SK-N-SH treated with all-trans-retinoic acid at 6 μM for 48 hours (cell line): ENCODE measurements at regions not wholly inside any gene's neighbourhood (a gene's known extent, or its start where the extent isn't known, plus 50 kb on each side); places are given as distances from the start of the nearest gene placed in this dataset.

Experiments used
- ARNTL ChIP-seq: fragments of 450-650 bp; formaldehyde crosslinking; IDR thresholded peaks from 2 replicates; pipeline ENCODE4 v1.5.0; 2020; ENCODE audit warnings: low read depth, mild to moderate bottlenecking, moderate library complexity, borderline replicate concordance
- GLIS3 ChIP-seq: fragments of 250-450 bp; sonication (Bioruptor Pico); IDR thresholded peaks from 2 replicates; pipeline ENCODE4 v1.5.0; 2020; ENCODE audit warnings: mild to moderate bottlenecking, moderate library complexity
- OSR1 ChIP-seq: fragments of 250-450 bp; sonication (Bioruptor Pico); IDR thresholded peaks from 2 replicates; pipeline ENCODE4 v1.8.0; 2022; ENCODE audit warnings: moderate library complexity, mild to moderate bottlenecking, inconsistent platforms
- PPARA ChIP-seq: fragments of 250-450 bp; sonication (Bioruptor Pico); IDR thresholded peaks from 2 replicates; pipeline ENCODE4 v1.5.0; 2020; ENCODE audit warnings: mild to moderate bottlenecking, borderline replicate concordance
- RARB ChIP-seq: fragments of 250-450 bp; sonication (Bioruptor Pico); IDR thresholded peaks from 2 replicates; pipeline ENCODE4 v1.8.0; 2021; ENCODE audit warnings: mild to moderate bottlenecking, moderate library complexity
- SNAI2 ChIP-seq: fragments of 250-450 bp; sonication (Bioruptor Pico); IDR thresholded peaks from 2 replicates; pipeline ENCODE4 v1.5.0; 2020; ENCODE audit warnings: mild to moderate bottlenecking, moderate library complexity
- TOX ChIP-seq: fragments of 250-450 bp; sonication (Bioruptor Pico); IDR thresholded peaks from 2 replicates; pipeline ENCODE4 v1.8.0; 2021; ENCODE audit warnings: mild to moderate bottlenecking, moderate library complexity, borderline replicate concordance
- ZC3H10 ChIP-seq: fragments of 250-450 bp; sonication (Bioruptor Pico); IDR thresholded peaks from 2 replicates; pipeline ENCODE4 v1.5.1; 2021; ENCODE audit warnings: mild to moderate bottlenecking, moderate library complexity
- ZFP3 ChIP-seq: fragments of 250-450 bp; sonication (Bioruptor Pico); IDR thresholded peaks from 2 replicates; pipeline ENCODE4 v1.5.0; 2020; ENCODE audit warnings: mild to moderate bottlenecking, moderate library complexity
- ZFP30 ChIP-seq: fragments of 450-650 bp; formaldehyde crosslinking; IDR thresholded peaks from 2 replicates; pipeline ENCODE4 v1.5.0; 2022; ENCODE audit warnings: mild to moderate bottlenecking, moderate library complexity
- ZNF8 ChIP-seq: fragments of 450-650 bp; formaldehyde crosslinking; IDR thresholded peaks from 2 replicates; pipeline ENCODE4 v1.5.0; 2020; ENCODE audit warnings: mild to moderate bottlenecking, moderate library complexity
- TF ChIP-seq, protein P1 (sequence below): fragments of 250-450 bp; sonication (Bioruptor Pico); IDR thresholded peaks from 2 replicates; pipeline ENCODE4 v1.5.0; 2020; ENCODE audit warnings: mild to moderate bottlenecking, moderate library complexity
- TF ChIP-seq, protein P2 (sequence below): fragments of 250-450 bp; sonication (Bioruptor Pico); IDR thresholded peaks from 2 replicates; pipeline ENCODE4 v1.8.0; 2020; ENCODE audit warnings: mild to moderate bottlenecking, moderate library complexity, borderline replicate concordance
- TF ChIP-seq, protein P3 (sequence below): fragments of 250-450 bp; sonication (Bioruptor Pico); IDR thresholded peaks from 2 replicates; pipeline ENCODE4 v1.5.1; 2021; ENCODE audit warnings: mild to moderate bottlenecking, moderate library complexity

DNA sequence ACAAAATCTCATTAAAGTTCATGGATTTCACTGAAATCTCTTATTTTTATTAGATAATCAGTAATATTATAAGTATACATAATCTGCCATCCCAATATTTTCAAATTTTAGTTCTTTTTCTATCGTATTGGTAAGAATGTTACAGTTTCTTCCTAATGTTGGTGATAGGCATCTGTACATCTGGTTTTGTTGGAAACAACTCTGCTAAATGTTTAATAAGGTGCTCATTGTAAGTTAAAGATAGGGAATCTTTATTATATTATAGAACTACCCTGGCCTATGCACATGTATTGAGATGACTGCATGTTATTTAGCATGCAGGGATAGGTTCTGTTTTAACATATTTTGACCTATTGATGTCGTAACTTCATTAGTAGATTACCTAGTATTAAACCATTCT, 188.6 kb upstream of the PRPS1L1 start:
- TF ChIP-seq, protein P1, sequence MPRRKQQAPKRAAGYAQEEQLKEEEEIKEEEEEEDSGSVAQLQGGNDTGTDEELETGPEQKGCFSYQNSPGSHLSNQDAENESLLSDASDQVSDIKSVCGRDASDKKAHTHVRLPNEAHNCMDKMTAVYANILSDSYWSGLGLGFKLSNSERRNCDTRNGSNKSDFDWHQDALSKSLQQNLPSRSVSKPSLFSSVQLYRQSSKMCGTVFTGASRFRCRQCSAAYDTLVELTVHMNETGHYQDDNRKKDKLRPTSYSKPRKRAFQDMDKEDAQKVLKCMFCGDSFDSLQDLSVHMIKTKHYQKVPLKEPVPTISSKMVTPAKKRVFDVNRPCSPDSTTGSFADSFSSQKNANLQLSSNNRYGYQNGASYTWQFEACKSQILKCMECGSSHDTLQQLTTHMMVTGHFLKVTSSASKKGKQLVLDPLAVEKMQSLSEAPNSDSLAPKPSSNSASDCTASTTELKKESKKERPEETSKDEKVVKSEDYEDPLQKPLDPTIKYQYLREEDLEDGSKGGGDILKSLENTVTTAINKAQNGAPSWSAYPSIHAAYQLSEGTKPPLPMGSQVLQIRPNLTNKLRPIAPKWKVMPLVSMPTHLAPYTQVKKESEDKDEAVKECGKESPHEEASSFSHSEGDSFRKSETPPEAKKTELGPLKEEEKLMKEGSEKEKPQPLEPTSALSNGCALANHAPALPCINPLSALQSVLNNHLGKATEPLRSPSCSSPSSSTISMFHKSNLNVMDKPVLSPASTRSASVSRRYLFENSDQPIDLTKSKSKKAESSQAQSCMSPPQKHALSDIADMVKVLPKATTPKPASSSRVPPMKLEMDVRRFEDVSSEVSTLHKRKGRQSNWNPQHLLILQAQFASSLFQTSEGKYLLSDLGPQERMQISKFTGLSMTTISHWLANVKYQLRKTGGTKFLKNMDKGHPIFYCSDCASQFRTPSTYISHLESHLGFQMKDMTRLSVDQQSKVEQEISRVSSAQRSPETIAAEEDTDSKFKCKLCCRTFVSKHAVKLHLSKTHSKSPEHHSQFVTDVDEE (CRISPR knock-in tag), result peak; percentile 53; the same call in 1 of the 2 replicates
- TF ChIP-seq, protein P2, sequence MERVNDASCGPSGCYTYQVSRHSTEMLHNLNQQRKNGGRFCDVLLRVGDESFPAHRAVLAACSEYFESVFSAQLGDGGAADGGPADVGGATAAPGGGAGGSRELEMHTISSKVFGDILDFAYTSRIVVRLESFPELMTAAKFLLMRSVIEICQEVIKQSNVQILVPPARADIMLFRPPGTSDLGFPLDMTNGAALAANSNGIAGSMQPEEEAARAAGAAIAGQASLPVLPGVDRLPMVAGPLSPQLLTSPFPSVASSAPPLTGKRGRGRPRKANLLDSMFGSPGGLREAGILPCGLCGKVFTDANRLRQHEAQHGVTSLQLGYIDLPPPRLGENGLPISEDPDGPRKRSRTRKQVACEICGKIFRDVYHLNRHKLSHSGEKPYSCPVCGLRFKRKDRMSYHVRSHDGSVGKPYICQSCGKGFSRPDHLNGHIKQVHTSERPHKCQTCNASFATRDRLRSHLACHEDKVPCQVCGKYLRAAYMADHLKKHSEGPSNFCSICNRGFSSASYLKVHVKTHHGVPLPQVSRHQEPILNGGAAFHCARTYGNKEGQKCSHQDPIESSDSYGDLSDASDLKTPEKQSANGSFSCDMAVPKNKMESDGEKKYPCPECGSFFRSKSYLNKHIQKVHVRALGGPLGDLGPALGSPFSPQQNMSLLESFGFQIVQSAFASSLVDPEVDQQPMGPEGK (CRISPR knock-in tag), result no peak
- TF ChIP-seq GLIS3 (CRISPR knock-in tag) (no peak), OSR1 (CRISPR knock-in tag) (no peak), RARB (CRISPR knock-in tag) (no peak), ZFP30 (CRISPR knock-in tag) (no peak), SNAI2 (no peak), ARNTL (CRISPR knock-in tag) (no peak), ZFP3 (no peak), ZNF8 (no peak), PPARA (CRISPR knock-in tag) (no peak), TOX (no peak), ZC3H10 (CRISPR knock-in tag) (no peak)
- TF ChIP-seq, protein P3, sequence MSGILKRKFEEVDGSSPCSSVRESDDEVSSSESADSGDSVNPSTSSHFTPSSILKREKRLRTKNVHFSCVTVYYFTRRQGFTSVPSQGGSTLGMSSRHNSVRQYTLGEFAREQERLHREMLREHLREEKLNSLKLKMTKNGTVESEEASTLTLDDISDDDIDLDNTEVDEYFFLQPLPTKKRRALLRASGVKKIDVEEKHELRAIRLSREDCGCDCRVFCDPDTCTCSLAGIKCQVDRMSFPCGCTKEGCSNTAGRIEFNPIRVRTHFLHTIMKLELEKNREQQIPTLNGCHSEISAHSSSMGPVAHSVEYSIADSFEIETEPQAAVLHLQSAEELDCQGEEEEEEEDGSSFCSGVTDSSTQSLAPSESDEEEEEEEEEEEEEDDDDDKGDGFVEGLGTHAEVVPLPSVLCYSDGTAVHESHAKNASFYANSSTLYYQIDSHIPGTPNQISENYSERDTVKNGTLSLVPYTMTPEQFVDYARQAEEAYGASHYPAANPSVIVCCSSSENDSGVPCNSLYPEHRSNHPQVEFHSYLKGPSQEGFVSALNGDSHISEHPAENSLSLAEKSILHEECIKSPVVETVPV, result no peak
